Stimulated activated CD4-positive, alpha-beta T cell treated with anti-CD3 and anti-CD28 coated beads, TNF-alpha, amount 100 ng/mL, for 48 hours (primary cell): ENCODE measurements at regions not wholly inside any gene's neighbourhood (a gene's known extent, or its start where the extent isn't known, plus 50 kb on each side); places are given as distances from the start of the nearest gene placed in this dataset.

Experiments
- DNase-seq, 3 donors: peaks; one replicate each; pipeline ENCODE4 v3.0.0-alpha.2; 2020; ENCODE audit warnings: low read depth in 3 of 3

- peak in 1 of 3 donors; percentile 8 for DNase-seq
Observed at GRCh38 chr14:60349663-60350365, 100.8 kb downstream of the PPM1A start.

DNA sequence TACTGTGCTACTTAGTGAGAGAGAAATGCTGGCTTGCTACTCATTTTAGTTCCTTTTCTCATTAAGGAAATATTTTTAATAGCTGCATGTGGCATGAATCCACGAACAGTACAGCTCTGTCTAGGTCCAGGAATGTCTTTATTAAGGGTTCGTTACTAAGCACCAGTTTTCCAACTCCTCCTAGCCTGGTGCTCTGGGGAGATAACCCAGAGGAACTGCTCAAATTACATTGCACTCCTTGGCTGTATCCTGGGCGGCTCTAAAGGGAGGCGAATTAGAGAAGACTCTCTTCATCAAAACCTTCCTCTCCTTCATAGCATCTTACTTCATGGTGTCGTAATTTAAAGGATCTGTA is 101.3 kb downstream of the PPM1A start:
- DNase-seq: no peak

DNA sequence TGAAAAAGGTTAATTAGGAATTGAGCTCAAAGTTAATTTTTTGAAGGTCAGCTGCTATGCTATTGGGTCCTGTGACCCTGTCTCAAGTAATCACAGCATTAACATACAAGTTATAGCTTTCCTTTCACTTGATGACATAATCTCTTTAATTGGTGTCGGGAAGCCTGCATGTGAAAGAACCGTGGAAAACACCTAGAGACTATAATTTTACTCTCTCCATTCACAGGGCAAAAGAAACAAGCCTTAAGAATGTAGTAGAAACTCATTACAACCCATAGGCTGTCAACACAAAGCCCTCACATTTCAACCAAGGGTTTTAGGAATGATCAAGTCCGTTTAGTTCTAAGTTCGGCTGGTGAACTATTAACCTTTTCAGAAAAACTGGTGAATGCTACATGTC is 104.4 kb downstream of the PPM1A start:
- DNase-seq: no peak

DNA sequence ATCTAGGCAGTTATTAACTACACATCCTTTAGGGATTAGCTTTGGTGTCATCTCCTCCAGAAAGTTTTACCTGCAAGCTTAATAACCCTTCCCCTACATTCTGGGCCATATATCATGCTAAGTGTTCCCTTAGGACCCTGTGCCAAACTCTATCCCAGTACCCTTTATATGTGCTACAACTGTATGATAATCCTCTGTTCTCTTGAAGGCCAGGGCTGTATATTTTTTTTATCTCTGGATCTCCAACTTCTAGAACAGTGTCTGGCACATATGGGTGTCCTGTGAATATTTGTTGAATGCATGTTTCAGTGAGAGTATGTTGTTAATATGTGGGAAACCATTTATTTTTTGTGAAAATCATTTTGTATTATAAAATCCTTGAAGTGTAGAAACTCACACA is 106.7 kb downstream of the PPM1A start:
- no peak for DNase-seq

DNA sequence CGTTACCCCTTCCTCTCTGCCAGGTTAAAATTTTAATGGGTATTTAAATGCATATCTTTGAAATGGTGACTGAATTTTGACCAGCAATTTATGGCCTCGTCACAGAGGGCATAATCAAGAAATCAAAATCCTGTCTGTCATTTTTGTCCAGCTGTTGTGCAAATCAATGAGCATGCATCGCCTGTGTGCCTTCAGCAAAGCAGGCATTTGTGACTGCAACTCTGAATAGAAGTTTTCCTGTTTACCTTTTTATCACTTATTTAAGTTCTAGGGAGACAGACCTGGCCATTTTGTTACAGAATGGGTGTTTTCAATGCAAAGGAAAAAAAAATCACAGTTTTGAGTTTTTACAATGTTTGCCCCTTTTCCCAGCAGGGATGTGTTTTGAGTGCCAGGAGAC is 107.4 kb downstream of the PPM1A start:
- no peak for DNase-seq

DNA sequence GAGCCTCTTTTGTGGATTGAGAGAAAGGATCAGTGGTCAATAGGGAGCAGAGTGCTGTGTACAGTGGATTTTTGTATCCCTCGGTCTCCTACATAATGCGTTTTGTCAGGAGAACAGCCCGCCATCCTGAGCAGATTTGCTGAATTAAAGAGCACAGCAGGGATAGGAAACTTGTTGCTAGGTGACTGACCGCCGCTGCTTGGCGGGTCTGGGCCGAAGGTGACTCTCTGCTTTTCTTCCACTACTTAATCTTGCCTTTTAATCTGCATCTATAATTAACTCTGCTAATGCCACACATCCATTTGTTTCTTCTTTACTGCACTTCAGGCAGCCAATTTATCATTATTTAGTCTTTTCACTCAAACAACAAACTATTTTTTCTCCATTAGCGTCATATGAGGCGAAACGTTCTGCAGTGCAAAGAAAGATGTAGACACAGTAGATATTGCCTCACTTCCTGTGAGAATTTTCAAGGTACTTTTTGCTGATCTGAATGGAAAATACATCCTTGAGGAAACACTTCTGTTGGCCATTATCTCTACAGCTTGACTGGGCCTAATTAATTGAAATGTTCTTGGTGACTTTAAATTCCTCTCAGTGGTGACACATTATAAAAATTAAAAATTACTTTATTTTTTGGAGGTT is 108.0 kb downstream of the PPM1A start:
- no peak for DNase-seq

DNA sequence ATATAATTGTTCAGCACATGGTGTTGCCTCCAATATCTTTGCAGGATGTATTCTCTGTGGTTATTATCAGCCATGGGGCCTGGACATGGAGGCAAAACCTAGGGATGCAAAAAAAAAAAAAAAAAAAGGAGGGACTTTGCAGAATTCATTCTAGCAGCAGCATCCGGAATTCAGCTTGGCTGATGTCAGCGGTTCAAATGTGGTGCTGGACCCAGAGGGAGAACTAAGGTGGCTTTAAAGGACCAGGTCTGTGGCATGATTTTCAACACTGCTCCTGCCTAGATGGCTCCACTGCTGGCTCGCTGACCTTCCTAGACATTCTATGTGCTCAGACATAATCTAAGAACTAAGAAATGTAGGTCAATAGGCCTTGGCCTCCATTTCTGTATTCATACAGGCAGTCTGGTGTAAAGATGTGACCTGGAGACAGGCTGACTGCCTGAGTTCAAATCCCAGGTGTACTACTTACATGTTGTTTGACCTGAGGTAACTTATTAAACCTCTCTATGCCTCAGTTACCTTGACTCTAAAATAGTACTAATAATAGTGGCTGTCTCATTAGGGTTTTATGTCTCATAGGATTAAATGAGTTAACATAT is 108.6 kb downstream of the PPM1A start:
- DNase-seq: no peak

DNA sequence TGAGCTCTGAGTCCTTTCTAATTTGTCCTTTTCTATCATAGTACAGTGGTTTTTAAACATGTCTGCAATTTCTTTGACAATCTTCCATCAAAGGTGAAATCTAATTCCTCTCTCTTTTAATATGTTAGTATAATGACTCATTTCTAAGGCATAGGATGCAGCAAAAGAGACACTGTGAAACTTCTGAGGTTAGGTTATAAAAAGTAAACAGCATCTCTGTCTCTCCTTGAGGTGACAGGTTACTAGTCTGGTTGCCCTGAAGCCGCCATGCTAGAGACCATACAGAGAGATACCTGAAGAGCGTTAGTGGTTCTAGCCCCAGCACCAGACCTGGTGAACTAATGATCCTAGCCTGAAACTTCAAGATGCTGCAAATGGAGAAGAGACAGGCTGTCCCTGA is 114.3 kb downstream of the PPM1A start:
- DNase-seq: no peak

GRCh38 chr14:60363687-60364086 is 114.7 kb downstream of the PPM1A start:
- no peak for DNase-seq

DNA sequence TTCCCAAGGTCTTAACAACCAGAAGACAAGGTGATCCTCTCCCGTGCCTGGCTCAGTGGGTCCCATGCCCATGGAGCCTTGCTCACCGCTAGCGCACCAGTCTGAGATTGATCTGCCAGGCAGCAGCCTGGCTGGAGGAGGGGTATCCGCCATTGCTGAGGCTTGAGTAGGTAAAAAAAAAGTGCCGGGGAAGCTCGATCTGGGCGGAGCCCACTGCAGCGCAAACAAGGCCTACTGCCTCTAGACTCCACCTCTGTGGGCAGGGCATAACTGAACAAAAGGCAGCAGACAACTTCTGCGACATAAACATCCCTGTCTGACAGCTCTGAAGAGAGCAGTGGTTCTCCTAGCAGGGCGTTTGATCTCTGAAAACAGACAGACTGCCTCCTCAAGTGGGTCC is 104.0 kb downstream of the C14orf39 start:
- no peak for DNase-seq
